ENCODE measurements at regions not wholly inside any gene's neighbourhood (a gene's known extent, or its start where the extent isn't known, plus 50 kb on each side); places are given as distances from the start of the nearest gene placed in this dataset.

DNA sequence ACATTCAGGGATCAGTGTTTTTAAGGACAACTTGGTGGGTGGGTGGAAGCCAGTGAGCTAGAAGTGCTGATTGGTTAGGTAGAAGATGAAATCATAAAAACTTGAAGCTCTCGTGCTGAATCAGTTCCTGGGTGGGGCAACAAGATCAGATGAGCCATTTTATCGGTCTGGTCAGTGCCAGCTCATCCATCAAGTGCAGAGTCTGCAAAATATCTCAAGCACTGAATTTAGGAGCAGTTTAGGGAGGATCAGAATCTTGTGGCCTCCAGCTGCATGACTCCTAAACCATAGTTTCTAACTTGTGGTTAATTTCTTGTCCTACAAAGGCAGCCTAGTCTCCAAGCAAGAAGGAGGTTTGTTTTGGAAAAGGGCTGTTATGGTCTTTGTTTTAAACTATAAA is 166.4 kb downstream of the FAM170A start:
- H3K79me2 ChIP-seq (ENCODE audit: insufficient read depth, low read length) = no peaks in the 10 kb centered on the region
- in situ Hi-C loops (cut with HindIII; ENCODE audit: extremely low pct_ligation_motif_present, low pct_unique_long_range_greater_than_20kb) = no loop called here
- BruUV-seq (replicated peaks) = no TSS peak
- ChIA-PET POLR2A (no interaction called here), CTCF (ENCODE audit: low intra/inter-chr PET ratio, low total read pairs) (no interaction called here)
- ATAC-seq (no peak), FAIRE-seq (no peak), DNase-seq (ENCODE audit: low spot score) (no peak)
- H3K4me2 ChIP-seq (ENCODE audit: low read depth, low read length) = no peak overlapping the region
- H3K27me3 ChIP-seq (ENCODE audit: control insufficient read depth in 1 of 2, insufficient read depth in 2 of 2, low read length in 2 of 2) = no peaks in the 10 kb centered on the region
- 0% methylated on average over 2 of the region's 2 CpGs for WGBS (ENCODE audit: low lambda C conversion rate)
- H3K9ac ChIP-seq (ENCODE audit: insufficient read depth, low read depth, low read length) = no peak overlapping the region
- no peaks in the 10 kb centered on the region for H3K4me1 ChIP-seq (ENCODE audit: insufficient read depth, low read length)
- H3K27ac ChIP-seq (ENCODE audit: extremely low read length, insufficient read depth, low read length) = no peak overlapping the region
- TF ChIP-seq, protein P1, sequence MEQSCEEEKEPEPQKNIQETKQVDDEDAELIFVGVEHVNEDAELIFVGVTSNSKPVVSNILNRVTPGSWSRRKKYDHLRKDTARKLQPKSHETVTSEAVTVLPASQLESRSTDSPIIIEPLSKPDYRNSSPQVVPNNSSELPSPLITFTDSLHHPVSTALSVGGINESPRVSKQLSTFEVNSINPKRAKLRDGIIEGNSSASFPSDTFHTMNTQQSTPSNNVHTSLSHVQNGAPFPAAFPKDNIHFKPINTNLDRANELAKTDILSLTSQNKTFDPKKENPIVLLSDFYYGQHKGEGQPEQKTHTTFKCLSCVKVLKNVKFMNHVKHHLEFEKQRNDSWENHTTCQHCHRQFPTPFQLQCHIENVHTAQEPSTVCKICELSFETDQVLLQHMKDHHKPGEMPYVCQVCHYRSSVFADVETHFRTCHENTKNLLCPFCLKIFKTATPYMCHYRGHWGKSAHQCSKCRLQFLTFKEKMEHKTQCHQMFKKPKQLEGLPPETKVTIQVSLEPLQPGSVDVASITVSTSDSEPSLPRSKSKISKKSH (CRISPR knock-in tag; IDR thresholded peaks at IDR 0.05; ENCODE audit: borderline replicate concordance) = no peak
- TF ChIP-seq ZNF230 (CRISPR knock-in tag; IDR thresholded peaks at IDR 0.05) (no peak), ZNF83 (CRISPR knock-in tag; IDR thresholded peaks at IDR 0.05; ENCODE audit: borderline replicate concordance) (no peak)
- no peaks in the 10 kb centered on the region for H3K9me3 ChIP-seq (ENCODE audit: low read length)
- no peaks in the 10 kb centered on the region for H4K20me1 ChIP-seq (ENCODE audit: insufficient read depth, low read length)
- H3K4me3 ChIP-seq (replicated peaks in 1 of 3; ENCODE audit: insufficient read depth in 1 of 3, low read depth in 2 of 3, low read length in 3 of 3) = no peak overlapping the region
- H3K36me3 ChIP-seq (replicated peaks in 1 of 2; ENCODE audit: control insufficient read depth in 1 of 2, insufficient read depth in 2 of 2, low read length in 2 of 2) = no peaks in the 10 kb centered on the region
- intact Hi-C loops (cut with micrococcal nuclease; ENCODE audit: unreplicated experiment) = no loop called here
- no peak overlapping the region for H2AFZ ChIP-seq (ENCODE audit: low read length)

DNA sequence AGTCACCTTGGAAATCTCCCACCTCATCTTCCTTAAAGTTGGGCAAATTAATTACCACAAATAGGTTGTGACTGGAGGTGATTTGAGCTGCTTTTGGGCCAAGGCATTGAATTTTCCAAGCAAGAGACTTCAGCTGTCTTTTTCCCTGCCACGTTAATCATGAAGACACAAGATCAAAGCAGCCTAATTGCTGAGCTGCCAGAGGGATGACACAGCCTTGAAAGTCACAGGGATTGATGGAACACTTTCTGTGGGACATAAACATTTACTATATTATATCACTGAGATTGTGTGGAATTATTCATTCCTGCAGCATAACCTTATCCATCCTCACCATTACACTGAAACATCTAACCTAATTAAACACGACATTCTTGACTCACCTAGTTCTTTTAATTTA is 172.2 kb downstream of the FAM170A start:
- H3K9ac ChIP-seq (ENCODE audit: insufficient read depth, low read depth, low read length) = no peak overlapping the region
- BruUV-seq (replicated peaks) = no TSS peak
- in situ Hi-C loops (cut with HindIII; ENCODE audit: extremely low pct_ligation_motif_present, low pct_unique_long_range_greater_than_20kb) = no loop called here
- POLR2A ChIA-PET = no interaction called here
- H3K9me3 ChIP-seq (ENCODE audit: low read length) = no peaks in the 10 kb centered on the region
- H3K79me2 ChIP-seq (ENCODE audit: insufficient read depth, low read length) = no peaks in the 10 kb centered on the region
- DNase-seq (ENCODE audit: low spot score) = no peak
- no peak overlapping the region for H2AFZ ChIP-seq (ENCODE audit: low read length)
- no peak for TF ChIP-seq ZNF781 (CRISPR knock-in tag; IDR thresholded peaks at IDR 0.05; ENCODE audit: borderline replicate concordance, not compliant biosample characterization)
- TF ChIP-seq, protein P2, sequence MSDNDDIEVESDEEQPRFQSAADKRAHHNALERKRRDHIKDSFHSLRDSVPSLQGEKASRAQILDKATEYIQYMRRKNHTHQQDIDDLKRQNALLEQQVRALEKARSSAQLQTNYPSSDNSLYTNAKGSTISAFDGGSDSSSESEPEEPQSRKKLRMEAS (IDR thresholded peaks at IDR 0.05) = no peak
- no peak for TF ChIP-seq ZNF230 (CRISPR knock-in tag; IDR thresholded peaks at IDR 0.05)
- TF ChIP-seq ZFP36L2 (CRISPR knock-in tag; IDR thresholded peaks at IDR 0.05) = no peak
- TF ChIP-seq RARG (CRISPR knock-in tag; IDR thresholded peaks at IDR 0.05; ENCODE audit: low read depth) = no peak
- TF ChIP-seq ZNF569 (CRISPR knock-in tag; IDR thresholded peaks at IDR 0.05; ENCODE audit: borderline replicate concordance) = no peak
- TF ChIP-seq ZBTB7B (CRISPR knock-in tag; IDR thresholded peaks at IDR 0.05) = no peak
- TF ChIP-seq ZNF563 (CRISPR knock-in tag; IDR thresholded peaks at IDR 0.05) = no peak
- TF ChIP-seq ZNF616 (CRISPR knock-in tag; IDR thresholded peaks at IDR 0.05; ENCODE audit: low read depth) = no peak
- TF ChIP-seq RBM39 (IDR thresholded peaks at IDR 0.05; ENCODE audit: low read depth, low read length, poor library complexity, severe bottlenecking) = no peak
- TF ChIP-seq SIX4 (CRISPR knock-in tag; IDR thresholded peaks at IDR 0.05) = no peak
- TF ChIP-seq MAFK (conservative IDR thresholded peaks at IDR 0.05 in 1 of 2, IDR thresholded peaks at IDR 0.05 in 1 of 2; ENCODE audit: low read length in 2 of 2) = no peak
- TF ChIP-seq ZNF557 (CRISPR knock-in tag; IDR thresholded peaks at IDR 0.05) = no peak
- intact Hi-C loops (cut with micrococcal nuclease; ENCODE audit: unreplicated experiment) = no loop called here
- FAIRE-seq = no peak
- H3K4me1 ChIP-seq (ENCODE audit: insufficient read depth, low read length) = no peaks in the 10 kb centered on the region
- no peak overlapping the region for H3K4me2 ChIP-seq (ENCODE audit: low read depth, low read length)
- no peak overlapping the region for H3K4me3 ChIP-seq (replicated peaks in 1 of 3; ENCODE audit: insufficient read depth in 1 of 3, low read depth in 2 of 3, low read length in 3 of 3)
- CTCF ChIA-PET (ENCODE audit: low intra/inter-chr PET ratio, low total read pairs) = no interaction called here
- no peak for ATAC-seq
- 0% methylated on average over 2 of the region's 2 CpGs for WGBS (ENCODE audit: low lambda C conversion rate)
- H3K27ac ChIP-seq (ENCODE audit: extremely low read length, insufficient read depth, low read length) = no peak overlapping the region
- no peaks in the 10 kb centered on the region for H3K27me3 ChIP-seq (ENCODE audit: control insufficient read depth in 1 of 2, insufficient read depth in 2 of 2, low read length in 2 of 2)
- H3K36me3 ChIP-seq (replicated peaks in 1 of 2; ENCODE audit: control insufficient read depth in 1 of 2, insufficient read depth in 2 of 2, low read length in 2 of 2) = no peaks in the 10 kb centered on the region
- H4K20me1 ChIP-seq (ENCODE audit: insufficient read depth, low read length) = no peaks in the 10 kb centered on the region

Data from HepG2 (cell line).